Activated naive CD8-positive, alpha-beta T cell treated with anti-CD3 and anti-CD28 coated beads, Interleukin-2, amount 10 ng/mL, durations not matched to agents 7 days and 5 days (primary cell): ENCODE measurements at regions not wholly inside any gene's neighbourhood (a gene's known extent, or its start where the extent isn't known, plus 50 kb on each side); places are given as distances from the start of the nearest gene placed in this dataset.

ENCODE experiments used
- ATAC-seq: fragments of 150-1000 bp; cut with Tn5 transposase; one replicate; pipeline ENCODE4 v1.10.0; 2021; ENCODE audit warnings: low read depth, moderate library complexity
- POLR2A ChIA-PET: fragments of 350-600 bp; sonication (Branson Sonifier 250); formaldehyde crosslinking; loops from one replicate; lab custom pipeline; 2021; ENCODE audit warnings: antibody characterized with exemption; lab: Charles Lee
- DNase-seq: peaks from one replicate; pipeline ENCODE4 v3.0.0; 2021
- H3K27ac Mint-ChIP-seq: one replicate; pipeline ENCODE4 v1.8.0; 2022; ENCODE audit warnings: mild to moderate bottlenecking, mixed read lengths
- H3K27me3 Mint-ChIP-seq: one replicate; pipeline ENCODE4 v1.8.0; 2022; ENCODE audit warnings: mild to moderate bottlenecking, moderate library complexity, mixed read lengths
- H3K36me3 Mint-ChIP-seq: one replicate; pipeline ENCODE4 v1.8.0; 2021; ENCODE audit warnings: mild to moderate bottlenecking, mixed read lengths
- H3K4me1 Mint-ChIP-seq: one replicate; pipeline ENCODE4 v1.8.0; 2021; ENCODE audit warnings: mixed read lengths
- H3K4me3 Mint-ChIP-seq: one replicate; pipeline ENCODE4 v1.8.0; 2022; ENCODE audit warnings: mild to moderate bottlenecking, moderate library complexity, mixed read lengths
- H3K9me3 Mint-ChIP-seq: one replicate; pipeline ENCODE4 v1.8.0; 2021; ENCODE audit warnings: mixed read lengths

DNA sequence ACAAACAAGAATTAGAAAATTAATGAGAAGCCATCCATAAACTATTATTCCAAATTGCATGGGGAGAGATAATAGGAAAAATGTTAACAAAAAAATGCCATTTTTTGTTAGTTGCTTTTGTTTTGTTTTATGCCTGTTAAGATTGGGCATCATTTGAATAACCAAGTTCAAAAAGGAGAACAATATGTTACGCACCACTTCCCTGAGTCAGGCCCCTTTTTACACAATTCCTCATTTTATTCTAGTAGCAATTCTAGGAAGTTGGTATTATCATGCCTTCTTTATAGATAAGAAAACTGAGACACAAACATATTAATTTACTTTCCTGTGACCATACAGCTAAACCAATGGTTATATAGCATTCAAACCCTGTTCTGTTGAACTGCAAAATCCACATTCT lies 736.9 kb upstream of the CCDC54 start:
- H3K9me3 Mint-ChIP-seq, result no peaks in the 10 kb centered on the region
- no peaks in the 10 kb centered on the region for H3K36me3 Mint-ChIP-seq
- H3K4me1 Mint-ChIP-seq, result no peaks in the 10 kb centered on the region
- POLR2A ChIA-PET, result no interaction called here
- H3K4me3 Mint-ChIP-seq, result no peak overlapping the region
- no peak overlapping the region for H3K27ac Mint-ChIP-seq
- H3K27me3 Mint-ChIP-seq, result peaks cover 3% of the 10 kb centered on the region
- ATAC-seq, result no peak
- DNase-seq, result no peak

GRCh38 chr3:106642161-106642560 lies 735.1 kb upstream of the CCDC54 start:
- Mint-ChIP-seq H3K4me1 (no peaks in the 10 kb centered on the region), H3K36me3 (no peaks in the 10 kb centered on the region), H3K4me3 (no peak overlapping the region), H3K9me3 (no peaks in the 10 kb centered on the region), H3K27me3 (no peaks in the 10 kb centered on the region), H3K27ac (no peak overlapping the region)
- POLR2A ChIA-PET, result no interaction called here
- DNase-seq (no peak), ATAC-seq (no peak)

- DNase-seq (no peak), ATAC-seq (no peak)
- H3K4me3 Mint-ChIP-seq, result no peak overlapping the region
- no peaks in the 10 kb centered on the region for H3K4me1 Mint-ChIP-seq
- H3K27me3 Mint-ChIP-seq, result no peaks in the 10 kb centered on the region
- H3K36me3 Mint-ChIP-seq, result no peaks in the 10 kb centered on the region
- POLR2A ChIA-PET, result interaction anchor here (0.6 kb wide), 1 partner anchor 881 kb away, joined by 5 read pairs; no protein-coding TSS in a partner anchor
- no peaks in the 10 kb centered on the region for H3K9me3 Mint-ChIP-seq
- no peak overlapping the region for H3K27ac Mint-ChIP-seq
Observed at GRCh38 chr3:106643684-106644161, 733.5 kb upstream of the CCDC54 start.

DNA sequence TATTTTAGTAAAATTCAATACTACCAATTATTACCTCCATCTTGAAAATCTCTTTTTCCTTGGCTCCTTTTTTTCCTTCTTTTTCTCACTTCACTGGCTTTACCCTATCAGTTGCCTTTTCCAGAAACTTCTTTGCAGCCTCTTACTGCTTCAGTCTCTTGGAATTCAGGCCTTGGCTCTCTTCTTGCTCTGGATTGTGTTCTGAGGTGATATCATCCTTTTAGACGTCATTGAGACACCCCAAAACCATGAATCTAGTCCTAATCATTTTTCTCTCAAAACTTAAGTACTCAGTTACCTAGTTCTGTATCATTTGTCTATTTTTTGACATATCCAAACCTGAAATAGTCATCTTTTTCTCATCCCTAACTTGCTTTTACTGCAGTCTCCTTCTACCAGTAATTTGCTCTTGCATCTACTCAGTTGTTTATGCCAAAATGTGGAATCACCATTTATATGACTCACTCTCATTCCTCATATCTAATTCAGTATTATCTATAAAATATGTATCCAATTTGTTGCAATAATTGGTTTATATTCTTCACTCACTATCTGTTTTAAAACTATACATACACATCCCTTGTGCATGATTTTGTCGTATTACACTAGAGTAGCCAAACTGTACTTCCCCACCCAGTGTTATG lies 703.2 kb upstream of the CCDC54 start:
- ATAC-seq (no peak), DNase-seq (no peak)
- no peaks in the 10 kb centered on the region for H3K36me3 Mint-ChIP-seq
- POLR2A ChIA-PET, result no interaction called here
- H3K27me3 Mint-ChIP-seq, result peaks cover 2% of the 10 kb centered on the region
- no peak overlapping the region for H3K27ac Mint-ChIP-seq
- no peaks in the 10 kb centered on the region for H3K9me3 Mint-ChIP-seq
- no peak overlapping the region for H3K4me3 Mint-ChIP-seq
- no peaks in the 10 kb centered on the region for H3K4me1 Mint-ChIP-seq

GRCh38 chr3:106675451-106675850 lies 701.8 kb upstream of the CCDC54 start:
- peaks cover 2% of the 10 kb centered on the region for H3K27me3 Mint-ChIP-seq
- no peak for DNase-seq
- no peaks in the 10 kb centered on the region for H3K9me3 Mint-ChIP-seq
- no peaks in the 10 kb centered on the region for H3K36me3 Mint-ChIP-seq
- no peaks in the 10 kb centered on the region for H3K4me1 Mint-ChIP-seq
- H3K27ac Mint-ChIP-seq, result no peak overlapping the region
- ATAC-seq, result no peak
- POLR2A ChIA-PET, result no interaction called here
- no peak overlapping the region for H3K4me3 Mint-ChIP-seq

- H3K27me3 Mint-ChIP-seq, result peaks cover 5% of the 10 kb centered on the region
- no peaks in the 10 kb centered on the region for H3K9me3 Mint-ChIP-seq
- no peaks in the 10 kb centered on the region for H3K36me3 Mint-ChIP-seq
- DNase-seq, result no peak
- H3K27ac Mint-ChIP-seq, result no peak overlapping the region
- no peaks in the 10 kb centered on the region for H3K4me1 Mint-ChIP-seq
- POLR2A ChIA-PET, result no interaction called here
- no peak overlapping the region for H3K4me3 Mint-ChIP-seq
- ATAC-seq, result no peak
Observed at GRCh38 chr3:106678657-106679390, 698.4 kb upstream of the CCDC54 start.

DNA sequence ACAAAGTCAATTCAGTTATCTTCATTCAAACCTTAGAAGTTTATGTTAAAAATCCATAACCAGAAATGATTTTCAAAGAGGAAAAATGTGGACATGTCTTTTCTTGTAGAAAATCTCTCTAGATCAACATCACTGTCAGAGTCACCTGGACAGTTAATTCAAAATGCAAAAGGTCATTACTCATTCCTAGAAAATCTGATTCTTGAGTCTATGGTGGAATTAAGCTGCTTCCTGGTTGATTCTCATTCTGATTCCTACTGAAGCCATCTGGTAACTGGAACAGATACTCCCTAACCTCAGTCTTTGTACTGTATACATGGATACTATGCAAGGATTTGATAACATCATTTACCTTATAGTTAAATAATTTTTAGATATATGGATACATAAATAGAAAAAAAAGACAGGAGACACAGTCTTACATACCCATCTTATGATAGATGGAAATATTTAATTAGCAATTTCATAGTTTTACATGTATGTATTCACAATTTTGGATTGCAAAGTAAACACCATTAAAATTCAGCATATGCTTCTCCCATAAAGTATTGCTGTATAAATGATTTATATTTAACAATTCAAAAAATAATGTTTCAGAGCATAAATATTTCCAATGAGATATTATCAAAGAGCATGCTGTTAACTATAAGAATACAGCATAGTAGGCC lies 693.2 kb upstream of the CCDC54 start:
- H3K27me3 Mint-ChIP-seq, result peaks cover 5% of the 10 kb centered on the region
- no peaks in the 10 kb centered on the region for H3K9me3 Mint-ChIP-seq
- POLR2A ChIA-PET, result no interaction called here
- no peak overlapping the region for H3K27ac Mint-ChIP-seq
- no peaks in the 10 kb centered on the region for H3K4me1 Mint-ChIP-seq
- DNase-seq, result no peak
- ATAC-seq, result no peak
- H3K4me3 Mint-ChIP-seq, result no peak overlapping the region
- no peaks in the 10 kb centered on the region for H3K36me3 Mint-ChIP-seq

- Mint-ChIP-seq H3K9me3 (no peaks in the 10 kb centered on the region), H3K27me3 (peaks cover 5% of the 10 kb centered on the region), H3K4me3 (no peak overlapping the region), H3K4me1 (no peaks in the 10 kb centered on the region), H3K36me3 (no peaks in the 10 kb centered on the region), H3K27ac (no peak overlapping the region)
- ATAC-seq (no peak), DNase-seq (no peak)
- POLR2A ChIA-PET, result no interaction called here
Observed at GRCh38 chr3:106685745-106686144, 691.5 kb upstream of the CCDC54 start.

DNA sequence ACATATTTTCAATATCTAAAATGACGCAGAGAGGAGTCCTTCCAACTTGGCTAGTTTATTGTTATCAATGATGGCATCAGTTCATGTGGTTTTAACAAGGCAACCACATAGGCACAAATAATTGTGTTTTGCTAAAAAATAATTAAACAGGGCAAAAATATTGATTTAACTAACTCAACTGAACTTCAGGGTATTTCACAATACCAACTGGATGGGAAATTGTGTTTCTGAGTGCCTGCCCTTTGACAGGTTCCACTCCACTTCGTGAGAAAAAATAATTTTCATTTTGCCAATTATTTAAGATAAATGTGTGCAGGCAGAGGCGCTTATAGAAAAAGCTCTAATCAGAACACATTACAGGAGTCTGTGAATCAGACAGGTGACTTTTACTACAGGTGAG lies 689.3 kb upstream of the CCDC54 start:
- no peaks in the 10 kb centered on the region for H3K27me3 Mint-ChIP-seq
- no peak overlapping the region for H3K27ac Mint-ChIP-seq
- no peak overlapping the region for H3K4me3 Mint-ChIP-seq
- no peaks in the 10 kb centered on the region for H3K36me3 Mint-ChIP-seq
- DNase-seq (no peak), ATAC-seq (no peak)
- H3K4me1 Mint-ChIP-seq, result no peaks in the 10 kb centered on the region
- POLR2A ChIA-PET, result no interaction called here
- no peaks in the 10 kb centered on the region for H3K9me3 Mint-ChIP-seq

- ATAC-seq, result no peak
- Mint-ChIP-seq H3K27ac (no peak overlapping the region), H3K4me3 (no peak overlapping the region), H3K4me1 (no peaks in the 10 kb centered on the region), H3K9me3 (no peaks in the 10 kb centered on the region), H3K27me3 (no peaks in the 10 kb centered on the region), H3K36me3 (no peaks in the 10 kb centered on the region)
- POLR2A ChIA-PET, result no interaction called here
- DNase-seq, result no peak
Observed at GRCh38 chr3:106688464-106688863, 688.8 kb upstream of the CCDC54 start.

- no peak for ATAC-seq
- Mint-ChIP-seq H3K9me3 (no peaks in the 10 kb centered on the region), H3K27me3 (no peaks in the 10 kb centered on the region), H3K4me1 (no peaks in the 10 kb centered on the region), H3K27ac (no peak overlapping the region), H3K36me3 (no peaks in the 10 kb centered on the region), H3K4me3 (no peak overlapping the region)
- POLR2A ChIA-PET, result no interaction called here
- DNase-seq, result no peak
Observed at GRCh38 chr3:106691476-106691875, 685.8 kb upstream of the CCDC54 start.

DNA sequence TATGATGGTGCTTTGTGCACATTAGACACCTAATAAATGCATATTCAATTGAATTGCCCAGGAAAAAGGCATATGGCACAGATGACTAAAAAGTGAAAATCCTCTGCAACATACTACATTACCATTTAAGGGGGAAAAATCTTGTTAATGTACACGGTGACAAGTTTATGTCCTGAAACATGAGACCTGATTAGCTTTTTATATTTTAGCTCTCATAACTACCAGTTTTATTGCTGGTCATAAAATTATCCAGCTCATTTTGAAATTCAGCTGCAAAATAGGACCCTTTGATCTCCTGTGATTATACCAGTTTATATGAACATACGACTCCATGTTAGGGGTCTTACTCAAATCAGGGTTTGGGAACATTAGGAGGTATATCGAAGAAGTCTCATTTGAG lies 684.6 kb upstream of the CCDC54 start:
- no peak overlapping the region for H3K27ac Mint-ChIP-seq
- no peaks in the 10 kb centered on the region for H3K9me3 Mint-ChIP-seq
- DNase-seq (no peak), ATAC-seq (no peak)
- no peaks in the 10 kb centered on the region for H3K4me1 Mint-ChIP-seq
- no peak overlapping the region for H3K4me3 Mint-ChIP-seq
- H3K27me3 Mint-ChIP-seq, result no peaks in the 10 kb centered on the region
- POLR2A ChIA-PET, result no interaction called here
- H3K36me3 Mint-ChIP-seq, result no peaks in the 10 kb centered on the region

- Mint-ChIP-seq H3K9me3 (no peaks in the 10 kb centered on the region), H3K36me3 (no peaks in the 10 kb centered on the region), H3K27ac (no peak overlapping the region), H3K4me1 (no peaks in the 10 kb centered on the region), H3K27me3 (no peaks in the 10 kb centered on the region), H3K4me3 (no peak overlapping the region)
- POLR2A ChIA-PET, result no interaction called here
- DNase-seq (no peak), ATAC-seq (no peak)
Observed at GRCh38 chr3:106699122-106699521, 678.1 kb upstream of the CCDC54 start.

DNA sequence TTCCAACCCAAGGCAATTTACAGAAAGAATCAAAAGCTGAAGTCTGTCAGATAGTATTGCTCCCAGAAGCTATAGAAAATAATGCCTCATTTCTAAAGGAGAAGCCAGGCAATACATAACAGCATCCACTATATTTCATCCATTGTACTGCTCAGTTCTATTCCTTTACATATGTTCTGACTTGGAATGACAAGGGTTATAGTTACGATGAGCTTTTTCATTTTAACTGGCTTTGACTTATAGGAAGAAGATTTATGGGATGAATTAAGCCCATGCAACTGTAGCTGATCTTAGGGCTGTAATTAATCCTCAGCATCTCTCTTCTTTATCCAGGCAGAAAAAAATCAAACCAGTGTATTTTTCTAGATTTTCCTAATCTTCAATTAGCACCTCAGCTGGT lies 676.3 kb upstream of the CCDC54 start:
- Mint-ChIP-seq H3K4me1 (no peaks in the 10 kb centered on the region), H3K9me3 (no peaks in the 10 kb centered on the region), H3K27ac (no peak overlapping the region), H3K4me3 (no peak overlapping the region), H3K27me3 (no peaks in the 10 kb centered on the region), H3K36me3 (no peaks in the 10 kb centered on the region)
- POLR2A ChIA-PET, result no interaction called here
- no peak for DNase-seq
- no peak for ATAC-seq
